ENCODE measurements at regions not wholly inside any gene's neighbourhood (a gene's known extent, or its start where the extent isn't known, plus 50 kb on each side); places are given as distances from the start of the nearest gene placed in this dataset.

DNA sequence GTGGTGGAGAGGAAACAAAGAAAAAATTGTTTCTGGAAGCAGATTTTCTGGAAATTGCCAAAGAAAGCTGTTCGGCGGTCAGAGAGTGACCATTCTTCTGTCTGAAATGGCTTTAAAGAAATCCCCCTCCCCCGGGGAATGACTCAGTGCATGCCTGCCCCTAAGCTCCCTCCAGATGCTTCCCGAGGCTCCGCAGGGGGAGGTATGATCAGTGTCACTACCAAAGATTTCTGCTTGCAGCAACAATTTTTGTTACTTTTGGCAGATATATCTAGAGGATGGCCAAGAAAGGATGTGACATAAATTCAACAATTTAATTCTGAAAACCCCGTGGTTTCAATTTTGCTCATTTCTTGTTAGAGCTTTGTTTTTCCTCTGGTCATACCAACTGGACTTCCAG, 163.9 kb downstream of the JCAD start:
- WGBS, 2 donors: 56 to 80% methylated on average over 6 of the region's 6 CpGs
- Histone ChIP-seq H3K36me3 (replicated peaks in 1 of 2; ENCODE audit: insufficient read depth in 1 of 2, low read depth in 2 of 2) (no peaks in the 10 kb centered on the region), H3K4me1 (no peaks in the 10 kb centered on the region), H3K4me3 (no peak overlapping the region), H3K27me3 (no peaks in the 10 kb centered on the region), H3K27ac (no peak overlapping the region), H3K9me3 (no peaks in the 10 kb centered on the region)
- intact Hi-C loops (cut with DNase I): no loop called here
- DNase-seq: peak in 2 of 4 donors; percentile 29 to 41
- TF ChIP-seq POLR2A (IDR thresholded peaks at IDR 0.05): no peak
- TF ChIP-seq, protein P1, sequence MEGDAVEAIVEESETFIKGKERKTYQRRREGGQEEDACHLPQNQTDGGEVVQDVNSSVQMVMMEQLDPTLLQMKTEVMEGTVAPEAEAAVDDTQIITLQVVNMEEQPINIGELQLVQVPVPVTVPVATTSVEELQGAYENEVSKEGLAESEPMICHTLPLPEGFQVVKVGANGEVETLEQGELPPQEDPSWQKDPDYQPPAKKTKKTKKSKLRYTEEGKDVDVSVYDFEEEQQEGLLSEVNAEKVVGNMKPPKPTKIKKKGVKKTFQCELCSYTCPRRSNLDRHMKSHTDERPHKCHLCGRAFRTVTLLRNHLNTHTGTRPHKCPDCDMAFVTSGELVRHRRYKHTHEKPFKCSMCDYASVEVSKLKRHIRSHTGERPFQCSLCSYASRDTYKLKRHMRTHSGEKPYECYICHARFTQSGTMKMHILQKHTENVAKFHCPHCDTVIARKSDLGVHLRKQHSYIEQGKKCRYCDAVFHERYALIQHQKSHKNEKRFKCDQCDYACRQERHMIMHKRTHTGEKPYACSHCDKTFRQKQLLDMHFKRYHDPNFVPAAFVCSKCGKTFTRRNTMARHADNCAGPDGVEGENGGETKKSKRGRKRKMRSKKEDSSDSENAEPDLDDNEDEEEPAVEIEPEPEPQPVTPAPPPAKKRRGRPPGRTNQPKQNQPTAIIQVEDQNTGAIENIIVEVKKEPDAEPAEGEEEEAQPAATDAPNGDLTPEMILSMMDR (IDR thresholded peaks at IDR 0.05): no peak
- no peak for ATAC-seq

DNA sequence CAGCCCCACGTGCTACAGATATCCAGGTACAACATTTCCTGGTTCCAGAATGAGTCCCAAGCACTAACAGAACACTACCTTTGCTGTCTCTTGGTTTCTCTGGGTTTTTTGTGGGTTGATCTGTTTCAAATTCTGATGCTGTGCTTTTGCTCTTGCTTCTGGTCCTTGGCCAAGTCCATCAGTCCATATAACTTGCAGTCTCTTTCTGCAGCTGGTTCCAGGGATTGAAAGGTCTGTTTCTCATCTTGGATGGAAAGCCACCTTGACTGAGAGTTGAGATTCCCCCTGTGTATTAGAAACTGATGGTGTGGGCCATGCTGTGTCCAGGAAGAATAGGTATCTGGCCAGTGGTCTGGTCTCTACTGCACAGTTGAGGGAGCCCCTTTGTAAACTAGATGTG, 171.1 kb downstream of the JCAD start:
- 47 to 86% methylated on average over 1 of the region's 1 CpG for WGBS, 2 donors

DNA sequence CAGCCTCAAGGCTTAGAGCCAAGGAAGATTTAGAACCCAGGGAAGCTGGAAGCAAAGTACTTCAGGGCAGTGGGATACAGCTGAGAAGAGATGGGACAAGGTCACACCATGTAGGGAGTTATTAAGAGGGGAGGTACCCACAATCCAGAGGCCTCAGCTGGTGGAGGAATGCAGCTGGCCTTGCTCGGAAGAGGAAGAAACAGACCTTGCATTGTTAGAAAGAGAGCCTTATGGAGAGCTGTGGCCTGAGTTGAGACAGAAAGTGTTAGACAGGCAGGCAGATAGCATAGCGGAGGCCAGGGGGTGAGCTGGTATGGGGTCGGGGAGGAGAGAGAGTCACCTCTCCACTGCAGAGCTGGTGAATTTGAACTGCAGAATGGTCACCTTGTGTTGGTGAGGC, 173.1 kb downstream of the JCAD start:
- Histone ChIP-seq H3K36me3 (replicated peaks in 1 of 2; ENCODE audit: insufficient read depth in 1 of 2, low read depth in 2 of 2) (no peaks in the 10 kb centered on the region), H3K27ac (no peak overlapping the region), H3K4me1 (no peaks in the 10 kb centered on the region), H3K9me3 (no peaks in the 10 kb centered on the region), H3K27me3 (no peaks in the 10 kb centered on the region), H3K4me3 (no peak overlapping the region)
- intact Hi-C loops (cut with DNase I): no loop called here
- ATAC-seq (peak; percentile 71), DNase-seq (no peak)
- 70 to 78% methylated on average over 3 of the region's 3 CpGs for WGBS, 2 donors
- TF ChIP-seq, protein P1 (IDR thresholded peaks at IDR 0.05): no peak
- TF ChIP-seq POLR2A (IDR thresholded peaks at IDR 0.05): no peak

More for the DNA sequence above, 171.1 kb downstream of the JCAD start:
- intact Hi-C loops (cut with DNase I): no loop called here
- Histone ChIP-seq H3K9me3 (no peaks in the 10 kb centered on the region), H3K4me1 (no peaks in the 10 kb centered on the region), H3K36me3 (replicated peaks in 1 of 2; ENCODE audit: insufficient read depth in 1 of 2, low read depth in 2 of 2) (no peaks in the 10 kb centered on the region), H3K27ac (no peak overlapping the region), H3K4me3 (no peak overlapping the region), H3K27me3 (no peaks in the 10 kb centered on the region)
- DNase-seq (no peak), ATAC-seq (peak; percentile 48)
- no peak for TF ChIP-seq POLR2A (IDR thresholded peaks at IDR 0.05)
- TF ChIP-seq, protein P1 (IDR thresholded peaks at IDR 0.05): no peak

DNA sequence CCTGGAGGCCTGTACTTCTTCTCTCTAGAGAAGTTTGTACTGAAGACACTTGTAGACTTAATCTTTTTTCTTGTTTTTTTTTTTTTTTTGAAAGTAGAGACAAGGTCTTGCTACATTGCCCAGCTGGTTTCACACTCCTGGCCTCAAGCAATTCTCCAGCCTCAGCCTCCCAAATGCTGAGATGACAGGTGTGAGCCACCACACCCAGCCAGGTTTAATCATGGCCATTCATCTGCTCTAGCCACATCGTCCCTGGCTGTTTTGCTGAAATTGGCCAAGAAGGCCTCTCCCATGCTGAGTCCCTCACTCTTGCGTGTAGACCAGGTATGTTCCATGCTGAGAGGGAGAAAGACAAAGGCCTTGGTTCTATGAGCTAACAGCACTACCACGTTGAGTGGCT, 176.2 kb downstream of the JCAD start:
- H3K4me3 ChIP-seq: no peak overlapping the region
- intact Hi-C loops (cut with DNase I): no loop called here
- TF ChIP-seq, protein P1 (IDR thresholded peaks at IDR 0.05): no peak
- no peak for TF ChIP-seq POLR2A (IDR thresholded peaks at IDR 0.05)
- 72 to 79% methylated on average over 3 of the region's 3 CpGs for WGBS, 2 donors
- peaks cover 3% of the 10 kb centered on the region for H3K4me1 ChIP-seq
- no peak overlapping the region for H3K27ac ChIP-seq
- no peak for DNase-seq
- H3K27me3 ChIP-seq: no peaks in the 10 kb centered on the region
- no peak for ATAC-seq
- H3K9me3 ChIP-seq: no peaks in the 10 kb centered on the region
- no peaks in the 10 kb centered on the region for H3K36me3 ChIP-seq (replicated peaks in 1 of 2; ENCODE audit: insufficient read depth in 1 of 2, low read depth in 2 of 2)

DNA sequence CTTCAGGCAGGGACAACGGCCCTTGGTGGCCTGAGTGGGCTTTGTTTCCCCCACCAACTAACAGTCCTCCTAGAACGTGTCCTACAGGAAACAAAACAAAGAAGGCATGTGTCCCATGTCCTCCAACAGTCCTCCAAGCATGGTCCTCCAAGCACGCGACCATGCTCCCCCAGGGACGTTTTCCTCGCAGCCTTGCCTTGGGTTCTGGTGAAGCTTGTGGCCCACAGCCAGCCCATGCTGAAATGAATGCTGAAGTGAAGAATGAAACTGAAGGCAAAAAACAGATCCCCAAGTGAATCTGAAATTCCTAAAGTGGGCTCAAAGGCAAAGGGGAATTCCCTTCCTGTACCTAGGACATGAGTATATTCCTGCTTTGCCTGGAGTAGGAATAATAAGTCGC, 176.6 kb downstream of the JCAD start:
- intact Hi-C loops (cut with DNase I): no loop called here
- 87 to 88% methylated on average over 7 of the region's 7 CpGs for WGBS, 2 donors
- Histone ChIP-seq H3K4me3 (no peak overlapping the region), H3K9me3 (no peaks in the 10 kb centered on the region), H3K27ac (no peak overlapping the region), H3K36me3 (replicated peaks in 1 of 2; ENCODE audit: insufficient read depth in 1 of 2, low read depth in 2 of 2) (no peaks in the 10 kb centered on the region), H3K27me3 (no peaks in the 10 kb centered on the region), H3K4me1 (peaks cover 7% of the 10 kb centered on the region)
- no peak for DNase-seq
- no peak for ATAC-seq
- no peak for TF ChIP-seq POLR2A (IDR thresholded peaks at IDR 0.05)
- TF ChIP-seq, protein P1 (IDR thresholded peaks at IDR 0.05): no peak
